Activated CD4-positive, alpha-beta T cell treated with anti-CD3 and anti-CD28 coated beads for 24 hours (primary cell): ENCODE measurements at regions not wholly inside any gene's neighbourhood (a gene's known extent, or its start where the extent isn't known, plus 50 kb on each side); places are given as distances from the start of the nearest gene placed in this dataset.

ENCODE experiments used
- DNase-seq, 2 donors: peaks; one replicate each; pipeline ENCODE4 v3.0.0-alpha.2; 2020; ENCODE audit warnings: low read depth in 2 of 2

GRCh38 chr6:145018027-145018426 lies 717.3 kb downstream of the EPM2A start:
- DNase-seq: no peak

GRCh38 chr6:145020114-145020513 lies 715.2 kb downstream of the EPM2A start:
- DNase-seq: no peak

- no peak for DNase-seq
Observed at GRCh38 chr6:145020543-145020942, 714.8 kb downstream of the EPM2A start.

- no peak for DNase-seq
Observed at GRCh38 chr6:145022199-145022796, 713.0 kb downstream of the EPM2A start.

- no peak for DNase-seq
Observed at GRCh38 chr6:145023116-145023726, 712.1 kb downstream of the EPM2A start.

GRCh38 chr6:145025488-145025887 lies 709.8 kb downstream of the EPM2A start:
- no peak for DNase-seq

GRCh38 chr6:145026267-145026679 lies 709.0 kb downstream of the EPM2A start:
- no peak for DNase-seq

GRCh38 chr6:145028144-145028818 lies 707.0 kb downstream of the EPM2A start:
- no peak for DNase-seq

- no peak for DNase-seq
Observed at GRCh38 chr6:145031001-145031400, 704.3 kb downstream of the EPM2A start.

- DNase-seq: no peak
Observed at GRCh38 chr6:145031962-145032361, 703.4 kb downstream of the EPM2A start.

- DNase-seq: no peak
Observed at GRCh38 chr6:145032562-145033145, 702.7 kb downstream of the EPM2A start.

GRCh38 chr6:145034664-145035063 lies 700.7 kb downstream of the EPM2A start:
- DNase-seq: no peak

GRCh38 chr6:145036236-145036635 lies 699.1 kb downstream of the EPM2A start:
- DNase-seq: no peak

- no peak for DNase-seq
Observed at GRCh38 chr6:145036848-145037567, 698.3 kb downstream of the EPM2A start.

GRCh38 chr6:145042559-145042958 lies 692.8 kb downstream of the EPM2A start:
- no peak for DNase-seq

GRCh38 chr6:145043926-145044500 lies 691.3 kb downstream of the EPM2A start:
- no peak for DNase-seq

- no peak for DNase-seq
Observed at GRCh38 chr6:145044641-145045246, 690.6 kb downstream of the EPM2A start.

GRCh38 chr6:145045582-145045981 lies 689.7 kb downstream of the EPM2A start:
- DNase-seq: no peak

- DNase-seq: no peak
Observed at GRCh38 chr6:145047891-145048290, 687.4 kb downstream of the EPM2A start.

GRCh38 chr6:145051661-145052060 lies 683.7 kb downstream of the EPM2A start:
- no peak for DNase-seq

GRCh38 chr6:145055567-145055966 lies 679.8 kb downstream of the EPM2A start:
- no peak for DNase-seq
